Posterior vena cava (tissue), 2 donors: ENCODE measurements at regions not wholly inside any gene's neighbourhood (a gene's known extent, or its start where the extent isn't known, plus 50 kb on each side); places are given as distances from the start of the nearest gene placed in this dataset.

Experiments
- DNase-seq: peaks from one replicate; pipeline ENCODE4 v3.0.0-alpha.2; 2020; ENCODE audit warnings: low spot score
- intact Hi-C, 2 donors: fragments of 100-400 bp; cut with DNase I; formaldehyde crosslinking; loops; one replicate each; pipeline versions ENCODE4 v1.14.1 to v1.14.2; 2022 to 2023
- donor health status: DM: yes; HTN: yes; CAD: no.
- donor health status: DM: yes; HTN: yes; CAD: no.

GRCh38 chr2:64860276-64860885 is 128.8 kb upstream of the SLC1A4 start:
- DNase-seq, result no peak
- intact Hi-C loops, result loop anchor here (10.0 kb wide), 2 partner anchors 96 to 516 kb away; no protein-coding TSS in a partner anchor

GRCh38 chr2:64860936-64861335 is 128.3 kb upstream of the SLC1A4 start:
- intact Hi-C loops, result loop anchor here (10.0 kb wide), 2 partner anchors 96 to 516 kb away; no protein-coding TSS in a partner anchor
- no peak for DNase-seq

- intact Hi-C loops, result loop anchor here (10.0 kb wide), 2 partner anchors 97 to 517 kb away; no protein-coding TSS in a partner anchor
- DNase-seq, result no peak
Observed at GRCh38 chr2:64861452-64862397, 127.5 kb upstream of the SLC1A4 start.

- intact Hi-C loops, result loop anchor here (1.0 to 10.0 kb wide), 3 partner anchors 98 to 518 kb away; no protein-coding TSS in a partner anchor
- no peak for DNase-seq
Observed at GRCh38 chr2:64862623-64863022, 126.6 kb upstream of the SLC1A4 start.

- intact Hi-C loops, result loop anchor here (1.0 to 10.0 kb wide), 3 partner anchors 98 to 518 kb away; no protein-coding TSS in a partner anchor
- no peak for DNase-seq
Observed at GRCh38 chr2:64863097-64863820, 125.9 kb upstream of the SLC1A4 start.

GRCh38 chr2:64865073-64865830 is 123.9 kb upstream of the SLC1A4 start:
- intact Hi-C loops, result loop anchor here (2.0 to 10.0 kb wide), 6 partner anchors 100 to 520 kb away; no protein-coding TSS in a partner anchor
- DNase-seq, result peak; percentile 91

- DNase-seq, result no peak
- intact Hi-C loops, result loop anchor here (2.0 to 10.0 kb wide), 6 partner anchors 101 to 521 kb away; no protein-coding TSS in a partner anchor
Observed at GRCh38 chr2:64865831-64866345, 123.3 kb upstream of the SLC1A4 start.

GRCh38 chr2:64866797-64867196 is 122.4 kb upstream of the SLC1A4 start:
- intact Hi-C loops, result loop anchor here (5.0 to 10.0 kb wide), 5 partner anchors 102 to 522 kb away; no protein-coding TSS in a partner anchor
- DNase-seq, result no peak

- intact Hi-C loops, result loop anchor here (5.0 to 10.0 kb wide), 5 partner anchors 103 to 523 kb away; no protein-coding TSS in a partner anchor
- DNase-seq, result no peak
Observed at GRCh38 chr2:64867253-64867996, 121.8 kb upstream of the SLC1A4 start.

- no peak for DNase-seq
- intact Hi-C loops, result loop anchor here (5.0 to 10.0 kb wide), 5 partner anchors 104 to 524 kb away; no protein-coding TSS in a partner anchor
Observed at GRCh38 chr2:64869126-64869525, 120.1 kb upstream of the SLC1A4 start.

GRCh38 chr2:64873472-64873924 is 115.7 kb upstream of the SLC1A4 start:
- intact Hi-C loops, result no loop called here
- peak; percentile 94 for DNase-seq

- no peak for DNase-seq
- intact Hi-C loops, result no loop called here
Observed at GRCh38 chr2:64874593-64874992, 114.6 kb upstream of the SLC1A4 start.

GRCh38 chr2:64875368-64875767 is 113.8 kb upstream of the SLC1A4 start:
- intact Hi-C loops, result no loop called here
- DNase-seq, result no peak

- intact Hi-C loops, result no loop called here
- peak; percentile 74 for DNase-seq
Observed at GRCh38 chr2:64876137-64876647, 113.0 kb upstream of the SLC1A4 start.

GRCh38 chr2:64879745-64880144 is 109.5 kb upstream of the SLC1A4 start:
- no peak for DNase-seq
- intact Hi-C loops, result no loop called here

GRCh38 chr2:64880193-64880951 is 108.8 kb upstream of the SLC1A4 start:
- intact Hi-C loops, result no loop called here
- no peak for DNase-seq
